PFSK-1 (cell line): ENCODE measurements at regions not wholly inside any gene's neighbourhood (a gene's known extent, or its start where the extent isn't known, plus 50 kb on each side); places are given as distances from the start of the nearest gene placed in this dataset.

Source experiments
- POLR2AphosphoS5 ChIP-seq: IDR thresholded peaks from 2 replicates; pipeline ENCODE4 v1.6.1; 2012; ENCODE audit warnings: low read depth, mild to moderate bottlenecking, control low read depth, low read length, moderate library complexity
- TAF1 ChIP-seq: IDR thresholded peaks from 2 replicates; pipeline ENCODE4 v1.6.1; 2012; ENCODE audit warnings: low read length, control low read depth, borderline replicate concordance; ENCODE audit not compliant: insufficient read depth
- TF ChIP-seq, protein P1 (sequence below), 2 experiments: IDR thresholded peaks; 2 replicates each; pipeline versions ENCODE4 v1.6.1 to v1.8.0; 2011 to 2012; ENCODE audit warnings: low read depth in 2 of 2, low read length in 2 of 2, control low read depth in 1 of 2, inconsistent platforms in 1 of 2, mild to moderate bottlenecking in 1 of 2, moderate library complexity in 1 of 2; ENCODE audit not compliant: insufficient read depth in 1 of 2

DNA sequence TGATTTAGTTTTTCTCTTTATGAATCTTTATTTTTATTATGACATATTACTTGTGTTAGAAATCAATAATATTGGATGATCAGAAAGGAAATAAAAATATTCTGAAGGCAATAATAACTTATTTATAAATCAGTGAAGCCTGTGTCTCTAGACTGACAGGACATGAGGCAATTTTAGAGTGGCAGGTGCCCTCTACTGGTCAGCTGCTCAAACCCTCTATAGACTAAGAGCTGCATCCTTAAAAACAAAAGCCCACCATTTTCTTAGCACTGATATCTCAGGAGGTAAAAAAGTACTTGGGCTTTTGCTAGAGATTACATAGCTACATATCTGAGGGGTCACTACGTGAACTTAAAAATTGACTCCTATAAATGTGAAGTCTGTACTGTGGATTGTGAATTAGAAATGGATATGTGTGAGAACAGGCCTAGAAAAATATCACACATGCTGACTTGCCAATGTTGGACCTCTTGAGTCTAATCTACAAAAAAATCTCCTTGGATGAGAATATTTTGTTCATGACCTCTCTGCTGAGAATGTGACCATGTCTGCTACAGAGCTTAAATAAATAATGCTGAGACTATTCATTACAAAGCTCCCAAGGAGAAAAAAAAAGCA lies 597.9 kb upstream of the ADAMTS5 start:
- TF ChIP-seq POLR2AphosphoS5 (no peak), TAF1 (no peak)
- TF ChIP-seq, protein P1, sequence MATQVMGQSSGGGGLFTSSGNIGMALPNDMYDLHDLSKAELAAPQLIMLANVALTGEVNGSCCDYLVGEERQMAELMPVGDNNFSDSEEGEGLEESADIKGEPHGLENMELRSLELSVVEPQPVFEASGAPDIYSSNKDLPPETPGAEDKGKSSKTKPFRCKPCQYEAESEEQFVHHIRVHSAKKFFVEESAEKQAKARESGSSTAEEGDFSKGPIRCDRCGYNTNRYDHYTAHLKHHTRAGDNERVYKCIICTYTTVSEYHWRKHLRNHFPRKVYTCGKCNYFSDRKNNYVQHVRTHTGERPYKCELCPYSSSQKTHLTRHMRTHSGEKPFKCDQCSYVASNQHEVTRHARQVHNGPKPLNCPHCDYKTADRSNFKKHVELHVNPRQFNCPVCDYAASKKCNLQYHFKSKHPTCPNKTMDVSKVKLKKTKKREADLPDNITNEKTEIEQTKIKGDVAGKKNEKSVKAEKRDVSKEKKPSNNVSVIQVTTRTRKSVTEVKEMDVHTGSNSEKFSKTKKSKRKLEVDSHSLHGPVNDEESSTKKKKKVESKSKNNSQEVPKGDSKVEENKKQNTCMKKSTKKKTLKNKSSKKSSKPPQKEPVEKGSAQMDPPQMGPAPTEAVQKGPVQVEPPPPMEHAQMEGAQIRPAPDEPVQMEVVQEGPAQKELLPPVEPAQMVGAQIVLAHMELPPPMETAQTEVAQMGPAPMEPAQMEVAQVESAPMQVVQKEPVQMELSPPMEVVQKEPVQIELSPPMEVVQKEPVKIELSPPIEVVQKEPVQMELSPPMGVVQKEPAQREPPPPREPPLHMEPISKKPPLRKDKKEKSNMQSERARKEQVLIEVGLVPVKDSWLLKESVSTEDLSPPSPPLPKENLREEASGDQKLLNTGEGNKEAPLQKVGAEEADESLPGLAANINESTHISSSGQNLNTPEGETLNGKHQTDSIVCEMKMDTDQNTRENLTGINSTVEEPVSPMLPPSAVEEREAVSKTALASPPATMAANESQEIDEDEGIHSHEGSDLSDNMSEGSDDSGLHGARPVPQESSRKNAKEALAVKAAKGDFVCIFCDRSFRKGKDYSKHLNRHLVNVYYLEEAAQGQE (IDR thresholded peaks at IDR 0.05; ENCODE audit: insufficient read depth in 1 of 2, low read depth in 2 of 2, low read length in 2 of 2) = no peak
